Lower leg skin (tissue), 3 donors: ENCODE measurements at regions not wholly inside any gene's neighbourhood (a gene's known extent, or its start where the extent isn't known, plus 50 kb on each side); places are given as distances from the start of the nearest gene placed in this dataset.

ENCODE experiments used
- CTCF ChIP-seq, 3 donors: fragments of 450-650 bp; IDR thresholded peaks; one replicate each; pipeline ENCODE4 v1.5.1; 2016; ENCODE audit warnings: antibody characterized with exemption in 3 of 3, mild to moderate bottlenecking in 3 of 3, moderate library complexity in 2 of 3
- POLR2A ChIP-seq, 2 donors: fragments of 450-650 bp; IDR thresholded peaks; one replicate each; pipeline ENCODE4 v1.6.1; 2016 to 2017; ENCODE audit warnings: antibody characterized with exemption in 2 of 2, mild to moderate bottlenecking in 1 of 2, moderate library complexity in 1 of 2

GRCh38 chr2:217647925-217648324 is 354.9 kb downstream of the TNS1 start:
- TF ChIP-seq CTCF (IDR thresholded peaks at IDR 0.05) (no peak), POLR2A (IDR thresholded peaks at IDR 0.05) (no peak)
